Neuron (in vitro differentiated cells): ENCODE measurements at regions not wholly inside any gene's neighbourhood (a gene's known extent, or its start where the extent isn't known, plus 50 kb on each side); places are given as distances from the start of the nearest gene placed in this dataset.

Source experiments
- H2AFZ ChIP-seq: one replicate; pipeline ENCODE4 v1.6.1; 2013; ENCODE audit warnings: low read depth, mild to moderate bottlenecking, inconsistent platforms, low read length, moderate library complexity
- H3K27me3 ChIP-seq: one replicate; pipeline ENCODE4 v1.6.1; 2013; ENCODE audit warnings: low read length; ENCODE audit not compliant: insufficient read depth
- H3K36me3 ChIP-seq: one replicate; pipeline ENCODE4 v1.6.1; 2013; ENCODE audit warnings: low read length; ENCODE audit not compliant: insufficient read depth
- H3K4me1 ChIP-seq: one replicate; pipeline ENCODE4 v1.6.1; 2013; ENCODE audit warnings: low read length; ENCODE audit not compliant: insufficient read depth
- H3K4me3 ChIP-seq: 2 replicates; pipeline ENCODE4 v1.5.1; 2013; ENCODE audit warnings: mild to moderate bottlenecking, low read length, moderate library complexity
- H3K9me3 ChIP-seq: one replicate; pipeline ENCODE4 v1.6.1; 2013; ENCODE audit warnings: low read length

DNA sequence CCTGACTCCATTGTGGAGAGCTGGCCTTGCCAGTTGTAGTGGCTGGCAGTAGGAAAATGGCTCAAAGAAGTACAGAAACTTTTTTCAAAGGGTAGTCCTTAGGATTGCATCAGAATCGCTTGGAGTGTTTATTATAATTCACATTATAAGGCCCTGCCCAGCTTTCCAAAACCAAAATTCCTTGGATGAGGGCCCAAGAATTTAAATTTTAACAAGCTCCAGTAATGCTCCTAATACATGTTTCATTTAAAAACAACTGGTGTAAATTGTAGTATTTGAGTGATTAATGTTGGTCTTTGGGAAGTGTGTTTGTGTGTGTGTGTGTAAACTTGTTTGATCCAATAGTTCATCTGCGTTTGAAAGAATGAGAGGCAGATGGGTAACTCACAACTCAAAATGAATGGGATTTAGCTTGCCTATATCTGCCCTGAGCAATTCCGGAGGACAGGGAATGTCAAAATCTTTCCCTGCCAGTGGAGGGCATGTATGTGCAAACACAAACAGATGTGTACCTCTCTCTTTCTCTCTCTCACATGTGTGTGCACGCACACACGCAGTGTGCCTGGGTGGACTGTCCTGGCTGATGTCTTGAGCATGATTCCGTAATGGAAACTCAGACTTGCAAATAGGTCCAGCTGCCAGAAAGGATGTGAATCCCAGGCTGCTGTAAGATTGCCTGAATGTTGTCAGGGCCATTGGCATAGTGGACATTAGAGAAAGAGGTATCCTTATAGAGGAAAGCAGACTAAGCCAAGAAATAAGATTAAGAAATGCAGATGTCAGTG is 293.1 kb downstream of the LMX1A start:
- H3K27me3 ChIP-seq, result no peaks in the 10 kb centered on the region
- no peaks in the 10 kb centered on the region for H3K4me1 ChIP-seq
- H3K9me3 ChIP-seq, result no peaks in the 10 kb centered on the region
- no peak overlapping the region for H3K4me3 ChIP-seq
- no peaks in the 10 kb centered on the region for H3K36me3 ChIP-seq
- H2AFZ ChIP-seq, result no peak overlapping the region

DNA sequence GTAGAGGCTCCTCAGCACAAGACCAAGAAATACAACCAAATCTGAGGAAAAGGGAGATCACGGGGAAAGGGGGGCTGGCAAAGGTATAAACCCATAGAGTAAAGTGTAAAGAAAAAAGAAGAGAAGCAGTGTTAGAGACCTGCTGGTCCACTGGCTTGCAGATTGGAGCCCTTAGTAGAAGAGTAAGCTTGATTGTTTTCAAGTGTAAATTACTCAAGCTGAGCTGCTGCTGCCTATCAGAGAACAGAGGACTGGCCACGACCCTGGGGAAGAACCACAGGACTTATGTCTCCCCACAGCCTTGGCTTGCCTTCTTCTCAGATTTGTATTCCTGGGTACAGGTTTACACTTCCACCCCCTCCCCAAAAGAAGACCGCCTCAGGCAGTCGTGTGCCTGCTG is 294.2 kb downstream of the LMX1A start:
- Histone ChIP-seq H3K4me1 (no peaks in the 10 kb centered on the region), H3K4me3 (no peak overlapping the region), H3K27me3 (no peaks in the 10 kb centered on the region), H2AFZ (no peak overlapping the region), H3K36me3 (no peaks in the 10 kb centered on the region), H3K9me3 (no peaks in the 10 kb centered on the region)

DNA sequence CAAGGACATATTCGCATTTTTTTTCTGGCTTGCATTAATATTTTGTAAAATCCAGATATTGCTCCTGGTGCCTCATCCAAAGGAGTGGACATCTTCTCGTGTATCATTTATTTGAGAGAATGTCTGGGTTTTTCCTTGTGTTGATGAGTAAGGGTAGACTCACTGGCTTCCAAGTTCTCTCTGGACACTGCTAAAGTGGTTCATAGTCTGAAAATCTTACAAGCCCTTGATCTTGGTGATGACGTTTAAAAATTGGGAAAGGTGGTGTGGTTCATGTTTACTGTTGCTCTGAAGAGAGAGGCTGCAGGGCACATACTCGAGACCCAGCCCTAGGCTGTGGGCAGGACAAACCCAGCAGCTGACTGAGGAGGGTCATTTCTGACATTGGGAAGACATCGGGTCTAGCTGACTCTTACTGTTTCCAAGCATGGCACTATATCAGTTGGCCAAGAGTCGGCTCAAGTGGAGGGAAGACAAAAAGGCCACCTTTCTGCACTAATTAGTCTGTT is 296.2 kb downstream of the LMX1A start:
- Histone ChIP-seq H3K4me1 (no peaks in the 10 kb centered on the region), H3K4me3 (no peak overlapping the region), H3K27me3 (no peaks in the 10 kb centered on the region), H2AFZ (no peak overlapping the region), H3K36me3 (no peaks in the 10 kb centered on the region), H3K9me3 (no peaks in the 10 kb centered on the region)

DNA sequence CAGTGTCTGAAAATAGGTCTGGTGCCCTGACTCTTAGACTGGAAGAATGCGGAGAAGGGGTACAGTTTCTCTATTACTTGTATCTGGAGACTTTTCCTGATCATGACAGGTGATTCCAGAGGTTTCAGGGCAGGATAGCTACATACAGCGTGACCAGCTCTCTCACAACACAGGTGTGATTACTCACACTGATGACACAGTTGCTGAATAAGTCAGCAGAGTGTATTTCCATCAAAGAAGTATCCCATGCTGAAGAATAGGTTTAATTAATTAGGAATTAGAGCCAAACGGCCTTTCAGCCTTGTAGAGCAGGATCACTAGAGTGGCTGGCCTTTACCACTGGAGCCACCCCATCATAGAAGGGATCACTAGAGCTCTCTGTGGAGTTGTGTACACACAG is 298.6 kb downstream of the LMX1A start:
- Histone ChIP-seq H3K4me3 (no peak overlapping the region), H3K9me3 (no peaks in the 10 kb centered on the region), H3K27me3 (no peaks in the 10 kb centered on the region), H3K36me3 (no peaks in the 10 kb centered on the region), H3K4me1 (peaks cover 5% of the 10 kb centered on the region), H2AFZ (no peak overlapping the region)

DNA sequence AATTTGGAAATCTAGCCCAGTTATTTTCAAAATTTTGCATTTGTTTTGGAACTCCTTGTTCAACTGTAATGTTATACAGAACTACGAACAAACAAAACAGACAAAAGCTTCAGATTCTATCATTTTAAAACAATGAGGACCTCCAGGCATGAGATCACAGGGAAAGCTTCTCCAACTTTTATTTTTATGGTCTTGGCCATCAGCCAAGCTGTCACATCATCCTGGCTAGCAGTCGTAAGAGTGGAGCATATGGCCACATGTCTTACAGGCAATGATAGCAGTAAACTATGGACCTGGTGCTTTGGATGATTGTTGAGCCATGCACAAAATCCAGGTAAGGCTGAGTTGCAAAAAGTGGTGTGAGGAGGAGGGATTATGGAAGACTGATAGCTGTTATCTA is 299.6 kb downstream of the LMX1A start:
- H3K36me3 ChIP-seq, result no peaks in the 10 kb centered on the region
- H2AFZ ChIP-seq, result no peak overlapping the region
- peaks cover 6% of the 10 kb centered on the region for H3K4me1 ChIP-seq
- no peaks in the 10 kb centered on the region for H3K27me3 ChIP-seq
- no peaks in the 10 kb centered on the region for H3K9me3 ChIP-seq
- H3K4me3 ChIP-seq, result no peak overlapping the region

DNA sequence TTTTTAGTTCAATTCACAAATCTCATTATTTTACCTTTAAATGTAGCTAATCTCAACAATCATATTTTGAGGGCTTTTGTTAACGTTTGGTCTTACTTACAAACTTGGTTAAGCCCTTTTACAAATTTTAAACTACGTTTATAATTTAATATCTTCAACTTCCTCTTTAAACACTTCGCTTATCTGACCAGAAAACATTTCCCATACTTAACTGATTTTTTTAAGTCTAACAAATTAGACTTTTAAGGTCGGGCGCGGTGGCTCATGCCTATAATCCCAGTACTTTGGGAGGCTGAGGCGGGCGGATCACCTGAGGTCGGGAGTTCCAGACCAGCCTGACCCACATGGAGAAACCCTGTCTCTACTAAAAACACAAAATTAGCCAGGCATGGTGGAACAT is 300.9 kb downstream of the LMX1A start:
- Histone ChIP-seq H2AFZ (no peak overlapping the region), H3K36me3 (no peaks in the 10 kb centered on the region), H3K4me1 (peaks cover 6% of the 10 kb centered on the region), H3K4me3 (no peak overlapping the region), H3K9me3 (no peaks in the 10 kb centered on the region), H3K27me3 (no peaks in the 10 kb centered on the region)

DNA sequence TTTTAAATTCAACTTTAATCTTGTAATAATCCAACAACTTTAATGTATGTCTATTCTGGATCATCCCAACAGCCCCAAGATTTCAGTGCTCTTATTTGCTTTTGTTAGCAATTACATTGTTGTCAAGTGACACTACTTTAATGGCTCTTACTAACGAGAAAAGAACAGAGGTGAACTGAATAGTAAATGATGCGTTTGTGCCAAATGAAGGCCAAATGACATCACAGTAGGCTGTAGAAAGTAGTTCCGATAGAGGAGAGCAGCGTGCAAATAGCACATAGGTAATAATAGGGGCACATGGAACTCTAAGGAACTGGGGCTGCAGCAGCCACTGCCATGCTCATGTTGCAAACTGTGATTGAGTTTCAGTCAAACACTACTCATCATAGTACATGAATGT is 301.9 kb downstream of the LMX1A start:
- no peak overlapping the region for H2AFZ ChIP-seq
- no peaks in the 10 kb centered on the region for H3K9me3 ChIP-seq
- no peaks in the 10 kb centered on the region for H3K27me3 ChIP-seq
- no peaks in the 10 kb centered on the region for H3K36me3 ChIP-seq
- H3K4me1 ChIP-seq, result peaks cover 6% of the 10 kb centered on the region
- no peak overlapping the region for H3K4me3 ChIP-seq

DNA sequence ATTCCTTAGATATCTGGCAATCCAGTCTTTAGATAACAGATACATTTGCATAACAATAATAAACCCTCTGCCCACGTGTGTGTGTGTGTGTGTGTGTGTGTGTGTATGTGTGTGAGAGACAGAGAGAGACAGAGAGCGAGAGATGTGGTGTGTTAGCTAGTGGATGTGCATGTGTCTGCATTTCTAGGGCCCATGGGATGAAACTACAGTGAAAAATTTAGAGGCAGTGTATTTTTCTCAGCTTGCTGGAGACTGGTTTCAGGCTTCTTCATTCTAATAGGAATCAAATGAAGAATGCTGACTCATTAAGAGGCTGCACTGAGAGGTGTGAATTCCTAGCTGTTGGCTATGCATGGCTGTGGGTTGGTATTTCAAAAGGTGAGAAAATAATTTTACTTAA is 303.2 kb downstream of the LMX1A start:
- H2AFZ ChIP-seq, result no peak overlapping the region
- no peaks in the 10 kb centered on the region for H3K9me3 ChIP-seq
- no peaks in the 10 kb centered on the region for H3K27me3 ChIP-seq
- H3K4me1 ChIP-seq, result peaks cover 8% of the 10 kb centered on the region
- no peaks in the 10 kb centered on the region for H3K36me3 ChIP-seq
- no peak overlapping the region for H3K4me3 ChIP-seq

DNA sequence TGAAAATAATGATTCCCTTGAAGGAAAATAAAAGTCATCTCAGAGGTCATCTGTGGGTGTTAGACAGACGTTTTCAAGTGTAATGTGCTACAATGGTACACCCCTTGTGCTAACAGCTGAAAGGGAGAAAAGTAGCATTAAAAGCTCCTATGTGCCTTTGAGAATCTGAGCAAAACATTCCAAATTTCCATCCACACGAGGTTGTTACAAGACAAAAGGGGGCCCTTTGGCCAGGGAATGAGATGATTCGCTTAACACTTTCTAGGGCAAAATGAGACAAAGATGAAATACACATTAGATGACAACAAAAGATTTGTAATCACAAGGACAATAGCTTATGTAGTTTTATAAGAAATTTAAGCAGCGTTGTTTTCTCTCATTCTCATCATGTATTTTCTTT is 303.6 kb downstream of the LMX1A start:
- H3K9me3 ChIP-seq, result no peaks in the 10 kb centered on the region
- H3K4me1 ChIP-seq, result peaks cover 12% of the 10 kb centered on the region
- H2AFZ ChIP-seq, result no peak overlapping the region
- H3K27me3 ChIP-seq, result no peaks in the 10 kb centered on the region
- no peak overlapping the region for H3K4me3 ChIP-seq
- H3K36me3 ChIP-seq, result no peaks in the 10 kb centered on the region

DNA sequence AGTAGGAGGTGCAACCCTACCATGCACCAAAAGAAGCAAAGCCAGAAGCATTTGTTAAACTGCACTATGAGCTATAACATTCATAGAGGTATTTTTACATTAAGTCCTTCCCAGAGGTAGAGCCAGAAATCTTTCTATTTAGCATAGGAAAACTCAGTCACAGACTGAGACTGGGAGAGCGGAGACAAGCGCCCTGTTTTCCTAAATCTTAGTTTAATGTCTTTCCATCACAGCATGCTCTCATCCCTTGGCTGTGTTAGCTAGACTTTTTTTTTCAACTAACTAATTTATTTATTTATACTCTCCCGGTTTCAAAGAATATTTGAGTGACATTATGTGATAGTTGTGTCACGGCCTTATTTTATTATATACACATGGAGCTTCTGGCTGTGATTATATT is 304.1 kb downstream of the LMX1A start:
- no peak overlapping the region for H3K4me3 ChIP-seq
- H3K36me3 ChIP-seq, result no peaks in the 10 kb centered on the region
- H3K27me3 ChIP-seq, result no peaks in the 10 kb centered on the region

DNA sequence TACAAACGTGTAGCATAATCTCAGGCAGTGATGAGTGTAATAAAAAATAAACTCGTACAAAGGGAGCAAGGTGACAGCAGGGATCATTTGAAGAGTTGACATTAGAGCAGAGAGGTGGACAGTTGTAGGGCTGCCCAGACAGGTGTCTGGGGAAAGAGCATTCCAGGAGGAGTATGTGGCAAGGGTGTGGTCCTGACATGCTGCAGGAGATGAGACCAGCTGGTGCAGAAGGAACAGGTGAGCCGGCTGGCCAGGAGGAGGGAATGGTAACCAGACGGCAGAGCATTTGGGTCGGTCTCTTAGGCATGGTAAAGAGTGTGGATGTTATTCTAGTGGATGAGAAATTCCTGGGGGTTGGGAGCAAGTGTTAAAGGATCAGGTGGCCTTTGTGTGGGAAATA is 306.3 kb downstream of the LMX1A start:
- Histone ChIP-seq H3K4me3 (no peak overlapping the region), H3K36me3 (no peaks in the 10 kb centered on the region), H3K4me1 (peaks cover 18% of the 10 kb centered on the region), H2AFZ (no peak overlapping the region), H3K9me3 (no peaks in the 10 kb centered on the region), H3K27me3 (no peaks in the 10 kb centered on the region)

More for the DNA sequence above, 304.1 kb downstream of the LMX1A start:
- H3K4me1 ChIP-seq, result peaks cover 17% of the 10 kb centered on the region
- H2AFZ ChIP-seq, result no peak overlapping the region
- H3K9me3 ChIP-seq, result no peaks in the 10 kb centered on the region

DNA sequence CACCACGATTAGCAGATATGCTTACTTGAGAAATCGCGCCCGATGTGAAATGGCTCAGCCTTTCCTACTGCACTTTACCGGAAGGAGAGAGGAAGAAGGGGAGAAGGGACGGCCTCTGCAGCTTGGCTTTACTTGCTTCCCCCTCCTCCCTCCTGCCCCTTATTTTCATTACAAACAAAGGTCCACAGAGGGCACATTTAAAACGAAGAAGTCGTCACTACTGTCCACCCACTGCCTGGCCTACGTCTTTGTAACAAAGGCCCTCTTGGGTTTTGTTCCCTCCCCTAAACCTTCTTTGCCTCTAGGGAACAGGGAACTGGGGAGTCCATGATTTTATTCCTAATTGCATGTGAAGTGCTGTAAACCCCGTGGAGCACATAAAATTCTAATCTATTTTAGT is 308.5 kb downstream of the LMX1A start:
- Histone ChIP-seq H3K27me3 (no peaks in the 10 kb centered on the region), H3K4me1 (peaks cover 13% of the 10 kb centered on the region), H3K36me3 (no peaks in the 10 kb centered on the region), H3K9me3 (no peaks in the 10 kb centered on the region), H3K4me3 (no peak overlapping the region), H2AFZ (peak overlapping the region; percentile 55)

DNA sequence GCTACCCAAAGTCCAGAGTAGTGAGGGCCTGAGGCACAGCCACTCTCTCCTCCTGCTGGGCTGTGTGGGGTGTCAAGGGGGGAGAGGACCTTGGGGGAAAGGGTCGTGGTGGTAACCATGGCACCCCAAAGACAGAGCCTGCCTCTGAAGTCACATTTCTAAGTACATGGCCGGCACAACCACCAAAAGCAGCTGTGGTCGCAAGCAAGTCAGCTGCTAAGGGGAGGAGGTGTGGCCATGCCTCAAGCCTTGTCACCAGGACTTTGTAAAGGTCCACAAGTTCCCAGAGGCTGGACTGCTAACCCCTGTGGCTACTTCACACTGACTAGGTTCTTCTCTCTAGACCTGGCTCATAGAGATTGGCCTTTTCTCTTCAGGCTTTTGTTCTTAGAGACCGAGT is 310.6 kb downstream of the LMX1A start:
- Histone ChIP-seq H3K36me3 (no peaks in the 10 kb centered on the region), H3K27me3 (no peaks in the 10 kb centered on the region), H2AFZ (no peak overlapping the region), H3K4me3 (no peak overlapping the region), H3K9me3 (no peaks in the 10 kb centered on the region), H3K4me1 (peaks cover 12% of the 10 kb centered on the region)

DNA sequence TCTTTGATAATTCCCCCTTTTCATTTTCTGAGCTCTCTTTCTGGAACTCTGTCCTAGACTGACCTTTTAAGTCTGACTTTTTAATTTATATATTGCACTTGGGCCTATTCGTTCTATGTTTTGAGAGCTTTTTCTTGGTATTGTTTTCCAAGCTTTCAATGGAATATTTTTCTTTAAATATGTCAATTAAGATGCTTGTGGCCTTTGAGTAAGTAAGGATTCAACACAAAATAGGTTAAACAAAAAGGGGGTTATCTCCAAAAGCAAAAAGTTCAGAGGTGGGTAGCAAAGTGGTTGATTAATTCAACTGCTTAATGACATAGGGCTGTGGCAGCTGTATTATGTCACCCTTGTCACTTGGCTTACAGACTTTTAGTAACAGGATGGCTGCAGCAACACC is 315.9 kb downstream of the LMX1A start:
- H3K4me1 ChIP-seq, result no peaks in the 10 kb centered on the region
- H3K4me3 ChIP-seq, result no peak overlapping the region
- H2AFZ ChIP-seq, result no peak overlapping the region
- no peaks in the 10 kb centered on the region for H3K27me3 ChIP-seq
- no peaks in the 10 kb centered on the region for H3K36me3 ChIP-seq
- H3K9me3 ChIP-seq, result no peaks in the 10 kb centered on the region
